HepG2 (cell line): ENCODE measurements at regions not wholly inside any gene's neighbourhood (a gene's known extent, or its start where the extent isn't known, plus 50 kb on each side); places are given as distances from the start of the nearest gene placed in this dataset.
"Not testable (repeated sequence)": the region's sequence is repeated elsewhere in the genome, so short reads cannot be mapped to it uniquely, and the experiment has no call there.

ENCODE experiments used
- ATAC-seq: fragments of 200-7000 bp; cut with Tn5 transposase; 3 replicates; pipeline ENCODE4 v1.9.1; 2020; ENCODE audit warnings: mild to moderate bottlenecking, moderate library complexity
- BruUV-seq: library from RNA; stranded (reverse); fragments of 400-500 nt; replicated peaks from 2 replicates; lab custom pipeline; 2021; lab: Mats Ljungman, UMichigan
- CTCF ChIA-PET: fragments of 300-600 bp; formaldehyde crosslinking; extraction: SDS; loops from one replicate; lab custom pipeline; 2021; ENCODE audit warnings: low total read pairs, inconsistent platforms, low intra/inter-chr PET ratio; lab: Yijun Ruan, JAX
- POLR2A ChIA-PET: fragments of 350-600 bp; sonication (Branson Sonifier 250); formaldehyde crosslinking; loops from one replicate; lab custom pipeline; 2020; ENCODE audit warnings: antibody characterized with exemption, inconsistent platforms; lab: Yijun Ruan, JAX
- DNase-seq: peaks from one replicate; pipeline ENCODE4 v3.0.0-alpha.2; 2015; ENCODE audit warnings: low spot score
- FAIRE-seq: peaks from 3 replicates; lab custom pipeline; 2011; peaks lifted over from hg19 to GRCh38; lab: Jason Lieb, UNC
- H2AFZ ChIP-seq: one replicate; pipeline ENCODE4 v1.6.1; 2011; ENCODE audit warnings: low read length, inconsistent platforms
- H3K27ac ChIP-seq: fragments of 300-600 bp; 3 replicates; pipeline ENCODE4 v1.8.0; 2011; ENCODE audit warnings: mixed run types, mild to moderate bottlenecking, mixed read lengths, low read length, inconsistent platforms; ENCODE audit not compliant: insufficient read depth; ENCODE audit errors: extremely low read length
- H3K27me3 ChIP-seq, 2 experiments: fragments of 200-600 bp in 1 of 2; 2 replicates in 1 of 2; 3 replicates in 1 of 2; pipeline versions ENCODE4 v1.6.0 to v1.8.0; 2011; ENCODE audit warnings: low read length in 2 of 2, mild to moderate bottlenecking in 2 of 2, moderate library complexity in 2 of 2, inconsistent platforms in 1 of 2; ENCODE audit not compliant: insufficient read depth in 2 of 2, control insufficient read depth in 1 of 2
- H3K36me3 ChIP-seq, 2 experiments: fragments of 200-600 bp in 1 of 2; replicated peaks in 1 of 2; 2 replicates in 1 of 2; 3 replicates in 1 of 2; pipeline versions ENCODE4 v1.5.1 to v1.8.0; 2011; ENCODE audit warnings: low read length in 2 of 2, inconsistent platforms in 1 of 2; ENCODE audit not compliant: insufficient read depth in 2 of 2, control insufficient read depth in 1 of 2
- H3K4me1 ChIP-seq: 2 replicates; pipeline ENCODE4 v1.5.1; 2012; ENCODE audit warnings: low read length, inconsistent platforms; ENCODE audit not compliant: insufficient read depth
- H3K4me2 ChIP-seq: 2 replicates; pipeline ENCODE4 v1.6.0; 2011; ENCODE audit warnings: low read depth, low read length, inconsistent platforms
- H3K4me3 ChIP-seq, 3 experiments: fragments of 200-600 bp in 1 of 3; sonication (generic), shearing (Covaris generic) in 1 of 3; replicated peaks in 1 of 3; 2 replicates each; pipeline ENCODE4 v1.5.1; 2011 to 2016; ENCODE audit warnings: low read length in 3 of 3, inconsistent platforms in 2 of 3, low read depth in 2 of 3, mild to moderate bottlenecking in 2 of 3, control low read depth in 1 of 3, mixed read lengths in 1 of 3; ENCODE audit not compliant: insufficient read depth in 1 of 3
- H3K79me2 ChIP-seq: one replicate; pipeline ENCODE4 v1.6.1; 2011; ENCODE audit warnings: low read length, inconsistent platforms; ENCODE audit not compliant: insufficient read depth
- H3K9ac ChIP-seq: 2 replicates; pipeline ENCODE4 v1.6.0; 2011; ENCODE audit warnings: mild to moderate bottlenecking, low read depth, low read length, inconsistent platforms; ENCODE audit not compliant: insufficient read depth
- H3K9me3 ChIP-seq: 2 replicates; pipeline ENCODE4 v1.5.1; 2012; ENCODE audit warnings: mild to moderate bottlenecking, low read length
- H4K20me1 ChIP-seq: 2 replicates; pipeline ENCODE4 v1.6.0; 2011; ENCODE audit warnings: inconsistent platforms, mild to moderate bottlenecking, low read length, moderate library complexity; ENCODE audit not compliant: insufficient read depth
- CBFB ChIP-seq: sonication (generic); formaldehyde crosslinking; IDR thresholded peaks from 2 replicates; pipeline ENCODE4 v1.4.0; 2020; ENCODE audit warnings: missing genetic modification reagents
- CCAR2 ChIP-seq: fragments of 200-400 bp; formaldehyde crosslinking; optimal IDR thresholded peaks from 2 replicates; pipeline ENCODE3; 2018; ENCODE audit warnings: low read depth, mild to moderate bottlenecking, low read length, moderate library complexity
- CENPX ChIP-seq: sonication (generic); formaldehyde crosslinking; IDR thresholded peaks from 2 replicates; pipeline ENCODE4 v1.9.0; 2021; ENCODE audit warnings: mild to moderate bottlenecking, missing genetic modification reagents, moderate library complexity
- HDAC1 ChIP-seq: sonication (generic); formaldehyde crosslinking; IDR thresholded peaks from 2 replicates; pipeline ENCODE4 v1.5.1; 2020; ENCODE audit warnings: mild to moderate bottlenecking, missing genetic modification reagents
- PRMT3 ChIP-seq: sonication (generic); formaldehyde crosslinking; IDR thresholded peaks from 2 replicates; pipeline ENCODE4 v1.8.1; 2022; ENCODE audit warnings: low read depth, mild to moderate bottlenecking, moderate library complexity, missing genetic modification reagents, borderline replicate concordance
- RELA ChIP-seq: sonication (generic); formaldehyde crosslinking; IDR thresholded peaks from 2 replicates; pipeline ENCODE4 v1.4.0; 2020; ENCODE audit warnings: missing genetic modification reagents
- REXO4 ChIP-seq: sonication (generic); formaldehyde crosslinking; IDR thresholded peaks from 2 replicates; pipeline ENCODE4 v1.8.0; 2022; ENCODE audit warnings: missing genetic modification reagents, mild to moderate bottlenecking, borderline replicate concordance
- SIN3A ChIP-seq: IDR thresholded peaks from 2 replicates; pipeline ENCODE4 v1.6.1; 2011; ENCODE audit warnings: low read depth, mild to moderate bottlenecking, control low read depth, low read length, borderline replicate concordance
- TBP ChIP-seq: sonication (generic); formaldehyde crosslinking; IDR thresholded peaks from 2 replicates; pipeline ENCODE4 v1.5.0; 2020; ENCODE audit warnings: missing genetic modification reagents
- ZNF281 ChIP-seq: sonication (generic); formaldehyde crosslinking; IDR thresholded peaks from 2 replicates; pipeline ENCODE4 v1.4.0; 2020; ENCODE audit warnings: missing genetic modification reagents, borderline replicate concordance
- ZNF292 ChIP-seq: sonication (generic); formaldehyde crosslinking; IDR thresholded peaks from 2 replicates; pipeline ENCODE4 v1.8.1; 2022; ENCODE audit warnings: mild to moderate bottlenecking, low read depth, missing genetic modification reagents, borderline replicate concordance
- ZNF383 ChIP-seq: sonication (generic); formaldehyde crosslinking; IDR thresholded peaks from 2 replicates; pipeline ENCODE4 v1.4.0; 2020; ENCODE audit warnings: missing genetic modification reagents, mild to moderate bottlenecking, borderline replicate concordance
- ZNF556 ChIP-seq: sonication (generic); formaldehyde crosslinking; IDR thresholded peaks from 2 replicates; pipeline ENCODE4 v1.4.0; 2020; ENCODE audit warnings: mild to moderate bottlenecking, missing genetic modification reagents, borderline replicate concordance
- WGBS: methylation state at CpG from one replicate; pipeline ENCODE4 v1.1.6; 2017; ENCODE audit warnings: low lambda C conversion rate; 5-methylcytosine and 5-hydroxymethylcytosine counted together
- in situ Hi-C: cut with HindIII; loops from 2 replicates; pipeline ENCODE4 v1.10.0; 2017; ENCODE audit warnings: low pct_unique_long_range_greater_than_20kb; ENCODE audit not compliant: extremely low pct_ligation_motif_present
- intact Hi-C: fragments of 100-400 bp; cut with micrococcal nuclease; formaldehyde crosslinking; loops from one replicate; pipeline ENCODE4 v1.10.0; 2022; ENCODE audit not compliant: unreplicated experiment
- TF ChIP-seq, protein P1 (sequence below): IDR thresholded peaks from 2 replicates; pipeline ENCODE4 v1.6.1; 2012; ENCODE audit warnings: low read length, improper control_type of control experiment

DNA sequence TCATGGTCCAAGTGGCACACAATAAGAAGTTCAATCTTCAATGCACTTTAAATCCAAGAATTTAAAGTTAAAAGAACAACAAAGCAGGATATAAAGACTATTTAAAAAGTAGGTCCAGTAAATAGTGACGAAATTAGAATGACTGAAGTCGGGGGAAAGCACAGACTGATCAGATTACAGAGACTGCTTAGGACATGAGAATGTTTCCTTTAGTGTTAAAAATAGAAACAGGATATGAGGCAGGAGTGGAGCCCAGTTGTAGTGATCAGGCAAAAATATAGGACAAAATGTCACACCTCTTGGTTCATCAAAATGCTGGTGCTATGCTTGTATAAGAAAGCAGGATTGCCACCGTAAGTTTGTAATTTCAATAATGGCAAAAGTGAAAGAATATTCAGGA is 52.2 kb upstream of the CD163 start:
- WGBS, result 22% methylated on average over 3 of the region's 3 CpGs
- TF ChIP-seq ZNF281 (CRISPR knock-in tag) (no peak), CBFB (CRISPR knock-in tag) (no peak), ZNF292 (no peak), TBP (CRISPR knock-in tag) (no peak), RELA (no peak), REXO4 (CRISPR knock-in tag) (no peak), CCAR2 (no peak), SIN3A (no peak), ZNF556 (CRISPR knock-in tag) (no peak), HDAC1 (no peak), ZNF383 (no peak), CENPX (no peak), PRMT3 (CRISPR knock-in tag) (no peak)
- TF ChIP-seq, protein P1, sequence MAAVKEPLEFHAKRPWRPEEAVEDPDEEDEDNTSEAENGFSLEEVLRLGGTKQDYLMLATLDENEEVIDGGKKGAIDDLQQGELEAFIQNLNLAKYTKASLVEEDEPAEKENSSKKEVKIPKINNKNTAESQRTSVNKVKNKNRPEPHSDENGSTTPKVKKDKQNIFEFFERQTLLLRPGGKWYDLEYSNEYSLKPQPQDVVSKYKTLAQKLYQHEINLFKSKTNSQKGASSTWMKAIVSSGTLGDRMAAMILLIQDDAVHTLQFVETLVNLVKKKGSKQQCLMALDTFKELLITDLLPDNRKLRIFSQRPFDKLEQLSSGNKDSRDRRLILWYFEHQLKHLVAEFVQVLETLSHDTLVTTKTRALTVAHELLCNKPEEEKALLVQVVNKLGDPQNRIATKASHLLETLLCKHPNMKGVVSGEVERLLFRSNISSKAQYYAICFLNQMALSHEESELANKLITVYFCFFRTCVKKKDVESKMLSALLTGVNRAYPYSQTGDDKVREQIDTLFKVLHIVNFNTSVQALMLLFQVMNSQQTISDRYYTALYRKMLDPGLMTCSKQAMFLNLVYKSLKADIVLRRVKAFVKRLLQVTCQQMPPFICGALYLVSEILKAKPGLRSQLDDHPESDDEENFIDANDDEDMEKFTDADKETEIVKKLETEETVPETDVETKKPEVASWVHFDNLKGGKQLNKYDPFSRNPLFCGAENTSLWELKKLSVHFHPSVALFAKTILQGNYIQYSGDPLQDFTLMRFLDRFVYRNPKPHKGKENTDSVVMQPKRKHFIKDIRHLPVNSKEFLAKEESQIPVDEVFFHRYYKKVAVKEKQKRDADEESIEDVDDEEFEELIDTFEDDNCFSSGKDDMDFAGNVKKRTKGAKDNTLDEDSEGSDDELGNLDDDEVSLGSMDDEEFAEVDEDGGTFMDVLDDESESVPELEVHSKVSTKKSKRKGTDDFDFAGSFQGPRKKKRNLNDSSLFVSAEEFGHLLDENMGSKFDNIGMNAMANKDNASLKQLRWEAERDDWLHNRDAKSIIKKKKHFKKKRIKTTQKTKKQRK, result no peak
- H3K27me3 ChIP-seq, result no peaks in the 10 kb centered on the region
- CTCF ChIA-PET, result no interaction called here
- BruUV-seq, result no TSS peak
- H2AFZ ChIP-seq, result no peak overlapping the region
- no peak overlapping the region for H3K4me3 ChIP-seq
- intact Hi-C loops (no loop called here), in situ Hi-C loops (no loop called here)
- ATAC-seq (no peak), DNase-seq (no peak), FAIRE-seq (no peak)
- H4K20me1 ChIP-seq, result no peaks in the 10 kb centered on the region
- no peaks in the 10 kb centered on the region for H3K9me3 ChIP-seq
- H3K36me3 ChIP-seq, result no peaks in the 10 kb centered on the region
- no peak overlapping the region for H3K9ac ChIP-seq
- no peak overlapping the region for H3K4me2 ChIP-seq
- POLR2A ChIA-PET, result no interaction called here
- no peaks in the 10 kb centered on the region for H3K4me1 ChIP-seq
- no peaks in the 10 kb centered on the region for H3K79me2 ChIP-seq
- no peak overlapping the region for H3K27ac ChIP-seq

DNA sequence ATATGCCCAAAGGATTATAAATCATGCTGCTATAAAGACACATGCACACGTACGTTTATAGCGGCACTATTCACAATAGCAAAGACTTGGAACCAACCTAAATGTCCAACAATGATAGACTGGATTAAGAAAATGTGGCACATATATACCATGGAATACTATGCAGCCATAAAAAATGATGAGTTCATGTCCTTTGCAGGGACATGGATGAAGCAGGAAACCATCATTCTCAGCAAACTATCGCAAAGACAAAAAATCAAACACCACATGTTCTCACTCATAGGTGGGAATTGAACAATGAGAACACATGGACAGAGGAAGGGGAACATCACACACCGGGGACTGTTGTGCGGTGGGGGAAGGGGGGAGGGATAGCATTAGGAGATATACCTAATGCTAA is 51.3 kb upstream of the CD163 start:
- H2AFZ ChIP-seq, intact Hi-C loops, FAIRE-seq, H3K79me2 ChIP-seq, H3K4me2 ChIP-seq, BruUV-seq, CTCF ChIA-PET, H3K36me3 ChIP-seq, H3K27ac ChIP-seq, in situ Hi-C loops, H3K9ac ChIP-seq, H3K4me1 ChIP-seq, H3K9me3 ChIP-seq, H3K4me3 ChIP-seq, ATAC-seq, DNase-seq, H3K27me3 ChIP-seq, POLR2A ChIA-PET, H4K20me1 ChIP-seq: not testable (repeated sequence)
- WGBS, result 66% methylated on average over 6 of the region's 6 CpGs
